ENCODE measurements at regions not wholly inside any gene's neighbourhood (a gene's known extent, or its start where the extent isn't known, plus 50 kb on each side); places are given as distances from the start of the nearest gene placed in this dataset.

DNA sequence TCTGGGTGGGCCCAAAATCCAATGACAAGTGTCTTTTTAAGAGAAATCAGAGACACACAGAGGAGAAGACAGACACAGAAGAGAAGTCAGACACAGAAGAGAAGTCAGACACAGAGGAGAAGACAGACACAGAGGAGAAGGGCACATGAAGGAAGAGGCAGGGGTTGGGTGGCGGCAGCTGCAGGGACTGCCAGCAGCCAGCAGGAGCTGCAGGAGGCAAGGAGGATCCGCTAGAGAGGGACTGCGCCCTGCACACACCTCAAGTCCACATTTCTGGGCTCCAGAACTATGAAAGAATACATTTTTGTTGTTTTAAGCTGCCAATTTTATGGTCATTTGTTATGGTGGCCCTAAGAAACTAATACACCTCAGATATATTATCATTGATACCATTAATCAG lies 140.6 kb downstream of the ZIC5 start:
- TF ChIP-seq, protein P1, sequence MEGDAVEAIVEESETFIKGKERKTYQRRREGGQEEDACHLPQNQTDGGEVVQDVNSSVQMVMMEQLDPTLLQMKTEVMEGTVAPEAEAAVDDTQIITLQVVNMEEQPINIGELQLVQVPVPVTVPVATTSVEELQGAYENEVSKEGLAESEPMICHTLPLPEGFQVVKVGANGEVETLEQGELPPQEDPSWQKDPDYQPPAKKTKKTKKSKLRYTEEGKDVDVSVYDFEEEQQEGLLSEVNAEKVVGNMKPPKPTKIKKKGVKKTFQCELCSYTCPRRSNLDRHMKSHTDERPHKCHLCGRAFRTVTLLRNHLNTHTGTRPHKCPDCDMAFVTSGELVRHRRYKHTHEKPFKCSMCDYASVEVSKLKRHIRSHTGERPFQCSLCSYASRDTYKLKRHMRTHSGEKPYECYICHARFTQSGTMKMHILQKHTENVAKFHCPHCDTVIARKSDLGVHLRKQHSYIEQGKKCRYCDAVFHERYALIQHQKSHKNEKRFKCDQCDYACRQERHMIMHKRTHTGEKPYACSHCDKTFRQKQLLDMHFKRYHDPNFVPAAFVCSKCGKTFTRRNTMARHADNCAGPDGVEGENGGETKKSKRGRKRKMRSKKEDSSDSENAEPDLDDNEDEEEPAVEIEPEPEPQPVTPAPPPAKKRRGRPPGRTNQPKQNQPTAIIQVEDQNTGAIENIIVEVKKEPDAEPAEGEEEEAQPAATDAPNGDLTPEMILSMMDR (IDR thresholded peaks at IDR 0.05; ENCODE audit: poor library complexity), result no peak
- no peak for TF ChIP-seq EZH2phosphoT487 (IDR thresholded peaks at IDR 0.05; ENCODE audit: low read depth, severe bottlenecking, unreplicated experiment)

Data from hepatocyte (in vitro differentiated cells).